SK-N-MC (cell line): ENCODE measurements at regions not wholly inside any gene's neighbourhood (a gene's known extent, or its start where the extent isn't known, plus 50 kb on each side); places are given as distances from the start of the nearest gene placed in this dataset.

Experiments
- EZH2 ChIP-seq: fragments of 200-600 bp; sonication (generic); IDR thresholded peaks from one replicate; pipeline ENCODE4 v1.6.1; 2017; ENCODE audit warnings: antibody characterized with exemption
- POLR2AphosphoS5 ChIP-seq: IDR thresholded peaks from 2 replicates; pipeline ENCODE4 v1.6.1; 2012; ENCODE audit warnings: mild to moderate bottlenecking, low read depth, low read length, borderline replicate concordance

DNA sequence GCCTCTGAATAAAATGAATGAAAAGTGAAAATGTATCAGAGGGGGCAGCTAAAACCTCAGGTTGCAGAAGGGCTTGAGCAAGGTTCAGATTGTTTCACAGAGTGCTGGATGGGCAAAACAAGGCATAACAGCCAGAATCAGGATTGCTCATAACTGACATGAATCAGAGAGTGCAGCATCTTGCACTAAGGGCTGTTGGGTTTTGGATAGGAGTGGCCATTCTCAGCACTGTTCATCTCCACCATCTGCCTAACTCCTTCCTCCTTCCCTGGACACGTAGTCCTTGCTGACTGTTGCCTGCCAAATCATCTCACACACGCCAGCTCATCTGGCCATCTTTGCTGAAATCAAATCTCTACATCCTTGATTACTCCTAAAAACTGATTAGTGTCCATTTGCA is 75.3 kb upstream of the C1QTNF7 start:
- TF ChIP-seq EZH2 (no peak), POLR2AphosphoS5 (no peak)
